Panc1 (cell line): ENCODE measurements at regions not wholly inside any gene's neighbourhood (a gene's known extent, or its start where the extent isn't known, plus 50 kb on each side); places are given as distances from the start of the nearest gene placed in this dataset.

Source experiments
- ATAC-seq: fragments of 200-7000 bp; cut with Tn5 transposase; 2 replicates; pipeline ENCODE4 v1.9.1; 2020; ENCODE audit warnings: mild to moderate bottlenecking, moderate library complexity
- BruUV-seq: library from RNA; stranded (reverse); fragments of 400-500 nt; replicated peaks from 2 replicates; lab custom pipeline; 2021; lab: Mats Ljungman, UMichigan
- CTCF ChIA-PET: fragments of 300-600 bp; sonication (Branson Sonifier 250); formaldehyde crosslinking; loops from one replicate; lab custom pipeline; 2022; ENCODE audit warnings: antibody characterized with exemption; lab: Charles Lee
- POLR2A ChIA-PET: fragments of 300-600 bp; sonication (Branson Sonifier 250); formaldehyde crosslinking; loops from one replicate; lab custom pipeline; 2022; ENCODE audit warnings: antibody characterized with exemption; lab: Charles Lee
- DNase-seq: peaks from one replicate; pipeline ENCODE4 v3.0.0-alpha.2; 2010; ENCODE audit warnings: low read depth, low spot score
- H3K27ac ChIP-seq: 2 replicates; pipeline ENCODE4 v1.5.1; 2011; ENCODE audit warnings: mild to moderate bottlenecking, low read length, inconsistent platforms
- H3K27me3 ChIP-seq: fragments of 200-500 bp; sonication (Bioruptor generic); 2 replicates; pipeline ENCODE4 v1.6.0; 2014; ENCODE audit warnings: low read length, inconsistent platforms; ENCODE audit not compliant: control insufficient read depth, insufficient read depth
- H3K36me3 ChIP-seq: fragments of 200-500 bp; sonication (Bioruptor generic); 2 replicates; pipeline ENCODE4 v1.5.1; 2014; ENCODE audit warnings: inconsistent platforms, mild to moderate bottlenecking, low read length, moderate library complexity; ENCODE audit not compliant: control insufficient read depth, insufficient read depth
- H3K4me1 ChIP-seq: 2 replicates; pipeline ENCODE4 v1.5.1; 2011; ENCODE audit warnings: inconsistent platforms, mild to moderate bottlenecking, low read length, moderate library complexity; ENCODE audit not compliant: control insufficient read depth, insufficient read depth
- H3K4me3 ChIP-seq, 2 experiments: 2 replicates each; pipeline ENCODE4 v1.5.1; 2011 to 2012; ENCODE audit warnings: low read depth in 2 of 2, low read length in 2 of 2, mild to moderate bottlenecking in 2 of 2, inconsistent platforms in 1 of 2, moderate library complexity in 1 of 2
- H3K9me3 ChIP-seq: fragments of 200-500 bp; sonication (Bioruptor generic); 2 replicates; pipeline ENCODE4 v1.5.1; 2014; ENCODE audit warnings: low read depth, mild to moderate bottlenecking, inconsistent platforms, low read length, moderate library complexity; ENCODE audit not compliant: control insufficient read depth, insufficient read depth
- POLR2AphosphoS5 ChIP-seq: IDR thresholded peaks from 2 replicates; pipeline ENCODE4 v1.6.1; 2012; ENCODE audit warnings: mild to moderate bottlenecking, low read depth, low read length, moderate library complexity
- SIN3A ChIP-seq: IDR thresholded peaks from 2 replicates; pipeline ENCODE4 v1.6.1; 2012; ENCODE audit warnings: low read depth, mild to moderate bottlenecking, low read length, moderate library complexity, borderline replicate concordance; ENCODE audit not compliant: insufficient read depth
- TCF7L2 ChIP-seq: IDR thresholded peaks from 2 replicates; pipeline ENCODE4 v1.6.1; 2011; ENCODE audit warnings: mild to moderate bottlenecking, low read depth, low read length, inconsistent platforms
- in situ Hi-C: cut with HindIII; loops from 2 replicates; pipeline ENCODE4 v1.10.0; 2016; ENCODE audit warnings: low sequenced_read_pairs, low pct_unique_long_range_greater_than_20kb
- intact Hi-C: fragments of 100-400 bp; cut with micrococcal nuclease; formaldehyde crosslinking; loops from one replicate; pipeline ENCODE4 v1.10.0; 2022; ENCODE audit not compliant: unreplicated experiment
- TF ChIP-seq, protein P1 (sequence below): fragments of 450-650 bp; IDR thresholded peaks from 2 replicates; pipeline ENCODE4 v1.5.1; 2017; ENCODE audit warnings: mild to moderate bottlenecking
- TF ChIP-seq, protein P2 (sequence below), 2 experiments: IDR thresholded peaks; 2 replicates each; pipeline ENCODE4 v1.6.1; 2011 to 2012; ENCODE audit warnings: low read depth in 2 of 2, control low read depth in 1 of 2, low read length in 1 of 2, mild to moderate bottlenecking in 1 of 2, moderate library complexity in 1 of 2; ENCODE audit not compliant: insufficient read depth in 1 of 2

DNA sequence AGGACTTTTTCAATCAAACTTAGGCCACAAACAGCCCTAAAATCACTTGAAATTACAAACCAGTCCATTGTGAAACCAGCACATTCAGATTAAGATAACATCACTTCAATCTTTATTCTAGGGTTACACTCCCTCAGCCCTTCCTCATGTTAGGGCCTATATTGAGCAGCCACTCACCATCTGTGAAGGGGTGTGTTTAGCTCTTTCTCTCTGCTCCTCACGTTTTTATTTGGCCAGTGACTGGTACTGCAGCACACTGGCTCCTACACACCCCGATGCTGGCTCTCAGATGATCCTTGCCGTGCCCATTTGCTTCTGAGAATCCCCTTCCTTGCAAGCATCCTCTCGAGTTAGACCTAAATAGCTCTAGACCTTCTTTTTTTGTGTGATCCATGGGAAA lies 604.5 kb downstream of the INHBA start:
- Histone ChIP-seq H3K36me3 (no peaks in the 10 kb centered on the region), H3K27me3 (no peaks in the 10 kb centered on the region), H3K9me3 (no peaks in the 10 kb centered on the region), H3K4me3 (no peak overlapping the region), H3K27ac (no peak overlapping the region), H3K4me1 (no peaks in the 10 kb centered on the region; the same call in 1 of the 2 replicates)
- no TSS peak for BruUV-seq
- POLR2A ChIA-PET: no interaction called here
- intact Hi-C loops (no loop called here), in situ Hi-C loops (no loop called here)
- CTCF ChIA-PET: no interaction called here
- no peak for TF ChIP-seq TCF7L2
- no peak for TF ChIP-seq POLR2AphosphoS5
- TF ChIP-seq, protein P1, sequence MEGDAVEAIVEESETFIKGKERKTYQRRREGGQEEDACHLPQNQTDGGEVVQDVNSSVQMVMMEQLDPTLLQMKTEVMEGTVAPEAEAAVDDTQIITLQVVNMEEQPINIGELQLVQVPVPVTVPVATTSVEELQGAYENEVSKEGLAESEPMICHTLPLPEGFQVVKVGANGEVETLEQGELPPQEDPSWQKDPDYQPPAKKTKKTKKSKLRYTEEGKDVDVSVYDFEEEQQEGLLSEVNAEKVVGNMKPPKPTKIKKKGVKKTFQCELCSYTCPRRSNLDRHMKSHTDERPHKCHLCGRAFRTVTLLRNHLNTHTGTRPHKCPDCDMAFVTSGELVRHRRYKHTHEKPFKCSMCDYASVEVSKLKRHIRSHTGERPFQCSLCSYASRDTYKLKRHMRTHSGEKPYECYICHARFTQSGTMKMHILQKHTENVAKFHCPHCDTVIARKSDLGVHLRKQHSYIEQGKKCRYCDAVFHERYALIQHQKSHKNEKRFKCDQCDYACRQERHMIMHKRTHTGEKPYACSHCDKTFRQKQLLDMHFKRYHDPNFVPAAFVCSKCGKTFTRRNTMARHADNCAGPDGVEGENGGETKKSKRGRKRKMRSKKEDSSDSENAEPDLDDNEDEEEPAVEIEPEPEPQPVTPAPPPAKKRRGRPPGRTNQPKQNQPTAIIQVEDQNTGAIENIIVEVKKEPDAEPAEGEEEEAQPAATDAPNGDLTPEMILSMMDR: no peak
- TF ChIP-seq, protein P2, sequence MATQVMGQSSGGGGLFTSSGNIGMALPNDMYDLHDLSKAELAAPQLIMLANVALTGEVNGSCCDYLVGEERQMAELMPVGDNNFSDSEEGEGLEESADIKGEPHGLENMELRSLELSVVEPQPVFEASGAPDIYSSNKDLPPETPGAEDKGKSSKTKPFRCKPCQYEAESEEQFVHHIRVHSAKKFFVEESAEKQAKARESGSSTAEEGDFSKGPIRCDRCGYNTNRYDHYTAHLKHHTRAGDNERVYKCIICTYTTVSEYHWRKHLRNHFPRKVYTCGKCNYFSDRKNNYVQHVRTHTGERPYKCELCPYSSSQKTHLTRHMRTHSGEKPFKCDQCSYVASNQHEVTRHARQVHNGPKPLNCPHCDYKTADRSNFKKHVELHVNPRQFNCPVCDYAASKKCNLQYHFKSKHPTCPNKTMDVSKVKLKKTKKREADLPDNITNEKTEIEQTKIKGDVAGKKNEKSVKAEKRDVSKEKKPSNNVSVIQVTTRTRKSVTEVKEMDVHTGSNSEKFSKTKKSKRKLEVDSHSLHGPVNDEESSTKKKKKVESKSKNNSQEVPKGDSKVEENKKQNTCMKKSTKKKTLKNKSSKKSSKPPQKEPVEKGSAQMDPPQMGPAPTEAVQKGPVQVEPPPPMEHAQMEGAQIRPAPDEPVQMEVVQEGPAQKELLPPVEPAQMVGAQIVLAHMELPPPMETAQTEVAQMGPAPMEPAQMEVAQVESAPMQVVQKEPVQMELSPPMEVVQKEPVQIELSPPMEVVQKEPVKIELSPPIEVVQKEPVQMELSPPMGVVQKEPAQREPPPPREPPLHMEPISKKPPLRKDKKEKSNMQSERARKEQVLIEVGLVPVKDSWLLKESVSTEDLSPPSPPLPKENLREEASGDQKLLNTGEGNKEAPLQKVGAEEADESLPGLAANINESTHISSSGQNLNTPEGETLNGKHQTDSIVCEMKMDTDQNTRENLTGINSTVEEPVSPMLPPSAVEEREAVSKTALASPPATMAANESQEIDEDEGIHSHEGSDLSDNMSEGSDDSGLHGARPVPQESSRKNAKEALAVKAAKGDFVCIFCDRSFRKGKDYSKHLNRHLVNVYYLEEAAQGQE (IDR thresholded peaks at IDR 0.05; ENCODE audit: insufficient read depth in 1 of 2, low read depth in 2 of 2, low read length in 1 of 2): no peak
- no peak for TF ChIP-seq SIN3A
- DNase-seq (no peak), ATAC-seq (no peak)

DNA sequence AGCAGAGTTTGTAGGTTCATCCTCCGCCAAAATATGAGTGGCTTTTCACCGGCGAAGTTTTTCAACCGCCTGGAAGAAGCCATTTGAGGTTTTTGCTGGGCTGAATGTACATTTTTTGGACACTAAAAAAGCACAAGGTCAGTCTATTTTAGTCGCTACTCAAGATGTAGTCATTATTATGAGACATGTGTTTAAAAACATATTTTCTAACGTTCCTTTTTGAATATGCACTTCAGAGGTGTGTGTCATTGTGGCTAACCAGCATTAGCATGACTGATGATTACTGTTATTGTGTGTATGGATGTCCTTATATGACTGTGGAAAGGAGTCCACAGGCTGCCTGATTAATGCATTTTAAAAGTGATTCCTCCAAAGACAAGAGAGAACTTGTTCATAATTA lies 605.4 kb downstream of the INHBA start:
- no TSS peak for BruUV-seq
- TF ChIP-seq, protein P1: no peak
- TF ChIP-seq TCF7L2 (no peak), POLR2AphosphoS5 (no peak), SIN3A (no peak)
- TF ChIP-seq, protein P2 (IDR thresholded peaks at IDR 0.05; ENCODE audit: insufficient read depth in 1 of 2, low read depth in 2 of 2, low read length in 1 of 2): no peak
- H3K4me3 ChIP-seq: no peak overlapping the region
- H3K27me3 ChIP-seq: no peaks in the 10 kb centered on the region
- intact Hi-C loops: no loop called here
- POLR2A ChIA-PET: no interaction called here
- no peaks in the 10 kb centered on the region; the same call in 1 of the 2 replicates for H3K4me1 ChIP-seq
- H3K9me3 ChIP-seq: no peaks in the 10 kb centered on the region
- no peak for DNase-seq
- H3K27ac ChIP-seq: no peak overlapping the region
- CTCF ChIA-PET: no interaction called here
- in situ Hi-C loops: no loop called here
- ATAC-seq: no peak
- no peaks in the 10 kb centered on the region for H3K36me3 ChIP-seq
